Endothelial cell (in vitro differentiated cells): ENCODE measurements at regions not wholly inside any gene's neighbourhood (a gene's known extent, or its start where the extent isn't known, plus 50 kb on each side); places are given as distances from the start of the nearest gene placed in this dataset.

ENCODE experiments used
- DNase-seq: peaks from one replicate; pipeline ENCODE4 v3.0.0; 2021; ENCODE audit warnings: low spot score
- H3K27ac Mint-ChIP-seq: one replicate; pipeline ENCODE4 v1.8.0; 2021; ENCODE audit warnings: mixed read lengths, inconsistent platforms; ENCODE audit not compliant: unreplicated experiment
- H3K27me3 Mint-ChIP-seq: one replicate; pipeline ENCODE4 v1.8.0; 2021; ENCODE audit warnings: mild to moderate bottlenecking, moderate library complexity, mixed read lengths, inconsistent platforms; ENCODE audit not compliant: unreplicated experiment
- H3K36me3 Mint-ChIP-seq: one replicate; pipeline ENCODE4 v1.8.0; 2021; ENCODE audit warnings: mild to moderate bottlenecking, low read depth, mixed read lengths, inconsistent platforms; ENCODE audit not compliant: unreplicated experiment
- H3K4me1 Mint-ChIP-seq: one replicate; pipeline ENCODE4 v1.8.0; 2021; ENCODE audit warnings: mild to moderate bottlenecking, mixed read lengths, inconsistent platforms; ENCODE audit not compliant: unreplicated experiment
- H3K4me3 Mint-ChIP-seq: one replicate; pipeline ENCODE4 v1.8.0; 2021; ENCODE audit warnings: mild to moderate bottlenecking, mixed read lengths, inconsistent platforms; ENCODE audit not compliant: unreplicated experiment
- H3K9me3 Mint-ChIP-seq: one replicate; pipeline ENCODE4 v1.8.0; 2021; ENCODE audit warnings: mixed read lengths, inconsistent platforms; ENCODE audit not compliant: unreplicated experiment
- TF ChIP-seq, protein P1 (sequence below): fragments of 200-600 bp; sonication (generic); IDR thresholded peaks from one replicate; pipeline ENCODE4 v1.5.0; 2021; ENCODE audit warnings: antibody characterized with exemption; ENCODE audit not compliant: unreplicated experiment

GRCh38 chr4:11512871-11513270 is 84.2 kb upstream of the HS3ST1 start:
- TF ChIP-seq, protein P1, sequence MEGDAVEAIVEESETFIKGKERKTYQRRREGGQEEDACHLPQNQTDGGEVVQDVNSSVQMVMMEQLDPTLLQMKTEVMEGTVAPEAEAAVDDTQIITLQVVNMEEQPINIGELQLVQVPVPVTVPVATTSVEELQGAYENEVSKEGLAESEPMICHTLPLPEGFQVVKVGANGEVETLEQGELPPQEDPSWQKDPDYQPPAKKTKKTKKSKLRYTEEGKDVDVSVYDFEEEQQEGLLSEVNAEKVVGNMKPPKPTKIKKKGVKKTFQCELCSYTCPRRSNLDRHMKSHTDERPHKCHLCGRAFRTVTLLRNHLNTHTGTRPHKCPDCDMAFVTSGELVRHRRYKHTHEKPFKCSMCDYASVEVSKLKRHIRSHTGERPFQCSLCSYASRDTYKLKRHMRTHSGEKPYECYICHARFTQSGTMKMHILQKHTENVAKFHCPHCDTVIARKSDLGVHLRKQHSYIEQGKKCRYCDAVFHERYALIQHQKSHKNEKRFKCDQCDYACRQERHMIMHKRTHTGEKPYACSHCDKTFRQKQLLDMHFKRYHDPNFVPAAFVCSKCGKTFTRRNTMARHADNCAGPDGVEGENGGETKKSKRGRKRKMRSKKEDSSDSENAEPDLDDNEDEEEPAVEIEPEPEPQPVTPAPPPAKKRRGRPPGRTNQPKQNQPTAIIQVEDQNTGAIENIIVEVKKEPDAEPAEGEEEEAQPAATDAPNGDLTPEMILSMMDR, result no peak

GRCh38 chr4:11511321-11511720 is 82.6 kb upstream of the HS3ST1 start:
- no peaks in the 10 kb centered on the region for H3K36me3 Mint-ChIP-seq
- DNase-seq, result no peak
- TF ChIP-seq, protein P1, result no peak
- no peak overlapping the region for H3K4me3 Mint-ChIP-seq
- H3K4me1 Mint-ChIP-seq, result no peaks in the 10 kb centered on the region
- H3K27ac Mint-ChIP-seq, result no peak overlapping the region
- no peaks in the 10 kb centered on the region for H3K27me3 Mint-ChIP-seq
- no peaks in the 10 kb centered on the region for H3K9me3 Mint-ChIP-seq

More at GRCh38 chr4:11512871-11513270, 84.2 kb upstream of the HS3ST1 start:
- H3K4me3 Mint-ChIP-seq, result no peak overlapping the region
- DNase-seq, result no peak
- H3K36me3 Mint-ChIP-seq, result no peaks in the 10 kb centered on the region
- H3K9me3 Mint-ChIP-seq, result no peaks in the 10 kb centered on the region
- H3K27ac Mint-ChIP-seq, result no peak overlapping the region
- H3K4me1 Mint-ChIP-seq, result no peaks in the 10 kb centered on the region
- H3K27me3 Mint-ChIP-seq, result no peaks in the 10 kb centered on the region

GRCh38 chr4:11507920-11508319 is 79.2 kb upstream of the HS3ST1 start:
- TF ChIP-seq, protein P1, result no peak
- Mint-ChIP-seq H3K4me1 (no peaks in the 10 kb centered on the region), H3K27me3 (no peaks in the 10 kb centered on the region), H3K36me3 (no peaks in the 10 kb centered on the region), H3K4me3 (no peak overlapping the region), H3K27ac (no peak overlapping the region), H3K9me3 (no peaks in the 10 kb centered on the region)
- DNase-seq, result no peak

DNA sequence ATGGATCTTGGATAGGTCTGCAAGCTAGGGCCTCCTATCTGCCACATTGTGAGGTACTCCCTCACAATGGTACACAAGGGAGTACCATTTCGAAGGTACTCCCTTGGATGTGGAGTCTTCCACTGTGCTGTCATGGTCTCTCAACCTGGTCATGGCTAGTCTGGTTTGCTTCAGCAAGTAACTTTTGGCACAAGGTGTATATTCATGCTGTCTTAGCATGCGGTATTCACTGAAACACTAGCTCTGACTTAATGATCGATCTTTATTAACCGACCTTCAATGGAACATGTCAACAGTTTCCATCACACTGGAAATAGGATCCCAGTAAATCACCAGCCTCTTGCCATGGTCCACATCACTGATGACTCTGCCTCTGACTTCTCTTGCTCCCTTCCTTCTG is 77.5 kb upstream of the HS3ST1 start:
- TF ChIP-seq, protein P1, result no peak
- DNase-seq, result no peak
- Mint-ChIP-seq H3K4me3 (no peak overlapping the region), H3K9me3 (no peaks in the 10 kb centered on the region), H3K36me3 (no peaks in the 10 kb centered on the region), H3K27me3 (no peaks in the 10 kb centered on the region), H3K27ac (no peak overlapping the region), H3K4me1 (no peaks in the 10 kb centered on the region)

GRCh38 chr4:11505221-11505971 is 76.7 kb upstream of the HS3ST1 start:
- TF ChIP-seq, protein P1, result no peak
- Mint-ChIP-seq H3K36me3 (no peaks in the 10 kb centered on the region), H3K27ac (no peak overlapping the region), H3K4me1 (no peaks in the 10 kb centered on the region), H3K27me3 (no peaks in the 10 kb centered on the region), H3K4me3 (no peak overlapping the region), H3K9me3 (no peaks in the 10 kb centered on the region)
- no peak for DNase-seq
